Psoas muscle (tissue), 7 donors: ENCODE measurements at regions not wholly inside any gene's neighbourhood (a gene's known extent, or its start where the extent isn't known, plus 50 kb on each side); places are given as distances from the start of the nearest gene placed in this dataset.

Experiments
- ATAC-seq, 4 donors: fragments of 200-7000 bp; cut with Tn5 transposase; one replicate each; pipeline ENCODE4 v1.9.1; 2020; ENCODE audit warnings: moderate library complexity in 3 of 4, mild to moderate bottlenecking in 2 of 4
- DNase-seq, 2 donors: peaks; one replicate each; pipeline ENCODE4 v3.0.0-alpha.2; 2020
- H3K27ac ChIP-seq: fragments of 200-600 bp; one replicate; pipeline ENCODE4 v1.8.0; 2022
- H3K27me3 ChIP-seq, 3 donors: fragments of 200-600 bp in 1 of 3; one replicate each; pipeline versions ENCODE4 v1.6.1 to v1.8.0; 2013 to 2022; ENCODE audit warnings: low read length in 2 of 3, mild to moderate bottlenecking in 2 of 3, moderate library complexity in 1 of 3; ENCODE audit not compliant: insufficient read depth in 3 of 3
- H3K36me3 ChIP-seq, 2 donors: fragments of 200-600 bp in 1 of 2; one replicate each; pipeline versions ENCODE4 v1.6.1 to v1.8.0; 2013 to 2022; ENCODE audit warnings: low read depth in 1 of 2, mild to moderate bottlenecking in 1 of 2, moderate library complexity in 1 of 2; ENCODE audit not compliant: insufficient read depth in 1 of 2
- H3K4me1 ChIP-seq: fragments of 200-600 bp; one replicate; pipeline ENCODE4 v1.8.0; 2022
- H3K4me3 ChIP-seq: fragments of 200-600 bp; one replicate; pipeline ENCODE4 v1.8.0; 2022; ENCODE audit warnings: mild to moderate bottlenecking
- H3K9me3 ChIP-seq: fragments of 200-600 bp; one replicate; pipeline ENCODE4 v1.8.0; 2022
- WGBS, 3 donors: extraction: QIAGEN DNeasy Blood & Tissue Kit; methylation state at CpG; one replicate each; pipeline versions ENCODE4 v1.1.6 to v1.1.7; 2013; 5-methylcytosine and 5-hydroxymethylcytosine counted together
- intact Hi-C, 2 donors: fragments of 100-400 bp; cut with DNase I; formaldehyde crosslinking; loops; one replicate each; pipeline versions ENCODE4 v1.11.0 to v1.14.2; 2022
- TF ChIP-seq, protein P1 (sequence below): fragments of 200-600 bp; IDR thresholded peaks from one replicate; pipeline ENCODE4 v1.8.0; 2022; ENCODE audit warnings: antibody characterized with exemption
- donor health status: healthy with polysubstance abuse.
- donor health status: DM: no; HTN: no; CAD: no; lungs with moderate emphysema.
- donor health status: Bipolar disorder and iron deficiency.
- donor health status: healthy.
- donor health status: DM: yes; HTN: yes; CAD: no.
- donor health status: DM: no; HTN: no; CAD: no.
- donor health status: DM: yes; HTN: yes; CAD: no.

GRCh38 chr17:12357600-12357999 is 308.1 kb upstream of the MYOCD start:
- intact Hi-C loops: no loop called here
- no peak overlapping the region for H3K27ac ChIP-seq
- TF ChIP-seq, protein P1, sequence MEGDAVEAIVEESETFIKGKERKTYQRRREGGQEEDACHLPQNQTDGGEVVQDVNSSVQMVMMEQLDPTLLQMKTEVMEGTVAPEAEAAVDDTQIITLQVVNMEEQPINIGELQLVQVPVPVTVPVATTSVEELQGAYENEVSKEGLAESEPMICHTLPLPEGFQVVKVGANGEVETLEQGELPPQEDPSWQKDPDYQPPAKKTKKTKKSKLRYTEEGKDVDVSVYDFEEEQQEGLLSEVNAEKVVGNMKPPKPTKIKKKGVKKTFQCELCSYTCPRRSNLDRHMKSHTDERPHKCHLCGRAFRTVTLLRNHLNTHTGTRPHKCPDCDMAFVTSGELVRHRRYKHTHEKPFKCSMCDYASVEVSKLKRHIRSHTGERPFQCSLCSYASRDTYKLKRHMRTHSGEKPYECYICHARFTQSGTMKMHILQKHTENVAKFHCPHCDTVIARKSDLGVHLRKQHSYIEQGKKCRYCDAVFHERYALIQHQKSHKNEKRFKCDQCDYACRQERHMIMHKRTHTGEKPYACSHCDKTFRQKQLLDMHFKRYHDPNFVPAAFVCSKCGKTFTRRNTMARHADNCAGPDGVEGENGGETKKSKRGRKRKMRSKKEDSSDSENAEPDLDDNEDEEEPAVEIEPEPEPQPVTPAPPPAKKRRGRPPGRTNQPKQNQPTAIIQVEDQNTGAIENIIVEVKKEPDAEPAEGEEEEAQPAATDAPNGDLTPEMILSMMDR: no peak
- 86 to 93% (median 93%) methylated on average over 2 of the region's 2 CpGs for WGBS, 3 donors
- H3K36me3 ChIP-seq: no peaks in the 10 kb centered on the region
- H3K9me3 ChIP-seq: no peaks in the 10 kb centered on the region
- DNase-seq: no peak
- no peaks in the 10 kb centered on the region for H3K27me3 ChIP-seq
- ATAC-seq: no peak
- H3K4me1 ChIP-seq: no peaks in the 10 kb centered on the region
- H3K4me3 ChIP-seq: no peak overlapping the region

DNA sequence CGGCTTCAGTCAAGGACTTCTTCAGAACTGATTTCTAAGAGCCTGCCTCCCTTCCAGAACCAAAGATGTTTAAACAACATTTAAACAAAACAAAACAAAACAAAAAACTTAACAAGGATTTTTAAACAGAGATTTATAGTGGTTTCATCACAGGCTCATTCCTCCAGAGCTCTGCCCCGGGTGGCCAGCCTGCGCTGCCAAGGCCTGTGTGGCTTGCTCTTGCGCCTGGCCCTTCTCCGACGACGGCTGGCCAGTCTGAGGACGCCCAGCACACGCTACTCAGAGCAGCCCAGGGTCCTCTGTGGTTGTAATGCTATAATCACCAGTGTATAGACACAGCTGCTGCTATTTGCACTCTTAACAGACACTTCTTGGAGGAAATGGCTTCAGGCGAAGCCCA is 307.2 kb upstream of the MYOCD start:
- Histone ChIP-seq H3K36me3 (no peaks in the 10 kb centered on the region), H3K27ac (no peak overlapping the region), H3K4me3 (no peak overlapping the region), H3K4me1 (no peaks in the 10 kb centered on the region), H3K27me3 (no peaks in the 10 kb centered on the region), H3K9me3 (no peaks in the 10 kb centered on the region)
- no peak for ATAC-seq
- intact Hi-C loops: no loop called here
- WGBS, 3 donors: 60 to 69% (median 67%) methylated on average over 10 of the region's 10 CpGs
- DNase-seq: no peak
- TF ChIP-seq, protein P1: no peak

GRCh38 chr17:12362853-12363455 is 302.7 kb upstream of the MYOCD start:
- intact Hi-C loops: no loop called here
- TF ChIP-seq, protein P1: no peak
- Histone ChIP-seq H3K9me3 (no peaks in the 10 kb centered on the region), H3K27me3 (peaks cover 0 to 2% (median 0%) of the 10 kb centered on the region in 3 donors), H3K27ac (no peak overlapping the region), H3K4me1 (no peaks in the 10 kb centered on the region), H3K4me3 (no peak overlapping the region), H3K36me3 (no peaks in the 10 kb centered on the region)
- no peak for DNase-seq
- WGBS, 3 donors: 34 to 41% (median 35%) methylated on average over 5 of the region's 5 CpGs
- ATAC-seq: no peak

GRCh38 chr17:12365805-12366204 is 299.9 kb upstream of the MYOCD start:
- H3K4me3 ChIP-seq: no peak overlapping the region
- WGBS, 3 donors: 72 to 76% (median 74%) methylated on average over 4 of the region's 4 CpGs
- no peaks in the 10 kb centered on the region for H3K36me3 ChIP-seq
- ATAC-seq (no peak), DNase-seq (no peak)
- no peaks in the 10 kb centered on the region for H3K9me3 ChIP-seq
- peaks cover 0 to 2% (median 2%) of the 10 kb centered on the region in 3 donors for H3K27me3 ChIP-seq
- TF ChIP-seq, protein P1: no peak
- H3K27ac ChIP-seq: no peak overlapping the region
- intact Hi-C loops: no loop called here
- H3K4me1 ChIP-seq: no peaks in the 10 kb centered on the region

DNA sequence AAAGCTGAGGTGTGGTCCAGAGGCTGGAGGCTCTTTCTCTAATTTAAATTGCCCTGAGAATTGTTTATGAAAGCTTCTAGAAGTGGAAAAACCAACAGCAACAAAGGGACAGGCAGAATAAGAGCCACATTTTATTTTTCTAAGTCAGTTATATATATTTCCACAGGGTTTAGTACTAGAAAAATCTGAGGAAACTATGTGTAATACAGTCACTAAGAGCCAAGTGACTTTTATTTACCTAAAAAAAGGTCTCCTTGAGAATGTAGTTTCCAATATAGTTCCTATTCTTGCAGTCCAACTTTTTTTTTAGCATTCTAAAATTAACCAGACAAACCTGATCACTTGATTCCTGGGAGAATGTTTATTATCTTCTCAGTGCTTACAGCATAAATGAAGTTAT is 296.6 kb upstream of the MYOCD start:
- no peak overlapping the region for H3K4me3 ChIP-seq
- H3K4me1 ChIP-seq: no peaks in the 10 kb centered on the region
- H3K27ac ChIP-seq: no peak overlapping the region
- H3K36me3 ChIP-seq: no peaks in the 10 kb centered on the region
- TF ChIP-seq, protein P1: no peak
- ATAC-seq: no peak
- intact Hi-C loops: no loop called here
- H3K27me3 ChIP-seq: peaks cover 0 to 2% (median 2%) of the 10 kb centered on the region in 3 donors
- no peak for DNase-seq
- no peaks in the 10 kb centered on the region for H3K9me3 ChIP-seq
